GM19043 (cell line): ENCODE measurements at regions not wholly inside any gene's neighbourhood (a gene's known extent, or its start where the extent isn't known, plus 50 kb on each side); places are given as distances from the start of the nearest gene placed in this dataset.
"Not testable (repeated sequence)": the region's sequence is repeated elsewhere in the genome, so short reads cannot be mapped to it uniquely, and the experiment has no call there.

ENCODE experiments used
- ATAC-seq: cut with Tn5 transposase; IDR thresholded peaks from one replicate; pipeline ENCODE4 v1.9.1; 2021; ENCODE audit warnings: low read depth; ENCODE audit not compliant: unreplicated experiment

- no peak for ATAC-seq
Observed at GRCh38 chr4:189204616-189205015, 736.1 kb upstream of the FRG1 start.

GRCh38 chr4:189206953-189207352, 733.7 kb upstream of the FRG1 start:
- no peak for ATAC-seq

- ATAC-seq, result no peak
Observed at GRCh38 chr4:189207872-189208271, 732.8 kb upstream of the FRG1 start.

GRCh38 chr4:189215574-189215973, 725.1 kb upstream of the FRG1 start:
- no peak for ATAC-seq

- ATAC-seq, result no peak
Observed at GRCh38 chr4:189221691-189222090, 719.0 kb upstream of the FRG1 start.

GRCh38 chr4:189228726-189229125, 711.9 kb upstream of the FRG1 start:
- no peak for ATAC-seq

- no peak for ATAC-seq
Observed at GRCh38 chr4:189232274-189232673, 708.4 kb upstream of the FRG1 start.

- ATAC-seq, result not testable (repeated sequence)
Observed at GRCh38 chr4:189233754-189234153, 706.9 kb upstream of the FRG1 start.

- ATAC-seq, result not testable (repeated sequence)
Observed at GRCh38 chr4:189234948-189235347, 705.7 kb upstream of the FRG1 start.

- no peak for ATAC-seq
Observed at GRCh38 chr4:189235599-189235998, 705.1 kb upstream of the FRG1 start.

- not testable (repeated sequence) for ATAC-seq
Observed at GRCh38 chr4:189236321-189236720, 704.4 kb upstream of the FRG1 start.

- no peak for ATAC-seq
Observed at GRCh38 chr4:189237340-189237739, 703.3 kb upstream of the FRG1 start.

- ATAC-seq, result no peak
Observed at GRCh38 chr4:189255636-189256035, 685.0 kb upstream of the FRG1 start.

- no peak for ATAC-seq
Observed at GRCh38 chr4:189261475-189261874, 679.2 kb upstream of the FRG1 start.

- ATAC-seq, result no peak
Observed at GRCh38 chr4:189265515-189265914, 675.2 kb upstream of the FRG1 start.

GRCh38 chr4:189267312-189267965, 673.2 kb upstream of the FRG1 start:
- ATAC-seq, result no peak

- ATAC-seq, result no peak
Observed at GRCh38 chr4:189278597-189279165, 662.0 kb upstream of the FRG1 start.

GRCh38 chr4:189279188-189279587, 661.5 kb upstream of the FRG1 start:
- ATAC-seq, result no peak

- no peak for ATAC-seq
Observed at GRCh38 chr4:189285377-189285776, 655.3 kb upstream of the FRG1 start.

- no peak for ATAC-seq
Observed at GRCh38 chr4:189291939-189292338, 648.7 kb upstream of the FRG1 start.

- no peak for ATAC-seq
Observed at GRCh38 chr4:189293459-189293858, 647.2 kb upstream of the FRG1 start.

- ATAC-seq, result no peak
Observed at GRCh38 chr4:189294574-189294973, 646.1 kb upstream of the FRG1 start.

- ATAC-seq, result no peak
Observed at GRCh38 chr4:189299706-189300105, 641.0 kb upstream of the FRG1 start.
